GM21447 (cell line): ENCODE measurements at regions not wholly inside any gene's neighbourhood (a gene's known extent, or its start where the extent isn't known, plus 50 kb on each side); places are given as distances from the start of the nearest gene placed in this dataset.
"Not testable (repeated sequence)": the region's sequence is repeated elsewhere in the genome, so short reads cannot be mapped to it uniquely, and the experiment has no call there.

ENCODE experiments used
- ATAC-seq: cut with Tn5 transposase; IDR thresholded peaks from one replicate; pipeline ENCODE4 v1.9.1; 2021; ENCODE audit not compliant: unreplicated experiment

DNA sequence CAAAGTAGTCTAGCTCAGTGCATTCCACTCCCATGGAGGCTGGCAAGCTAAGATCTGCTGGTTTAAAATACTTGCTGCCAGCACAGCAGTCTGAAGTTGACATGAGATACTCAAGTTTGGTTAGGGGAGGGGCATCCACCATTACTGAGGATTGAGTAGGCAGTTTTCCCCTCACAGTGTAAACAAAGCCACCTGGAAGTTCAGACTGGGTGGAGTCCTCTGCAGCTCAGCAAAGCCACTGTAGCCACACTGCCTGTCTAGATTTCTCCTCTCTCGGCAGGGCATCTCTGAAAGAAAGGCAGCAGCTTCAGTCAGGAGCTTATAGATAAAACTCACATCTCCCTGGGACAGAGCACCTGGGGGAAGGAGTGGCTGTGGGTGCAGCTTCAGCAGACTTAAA, 377.4 kb upstream of the PRR20A start:
- not testable (repeated sequence) for ATAC-seq

- ATAC-seq, result no peak
Measured at GRCh38 chr13:56773148-56773547, 367.6 kb upstream of the PRR20A start.

DNA sequence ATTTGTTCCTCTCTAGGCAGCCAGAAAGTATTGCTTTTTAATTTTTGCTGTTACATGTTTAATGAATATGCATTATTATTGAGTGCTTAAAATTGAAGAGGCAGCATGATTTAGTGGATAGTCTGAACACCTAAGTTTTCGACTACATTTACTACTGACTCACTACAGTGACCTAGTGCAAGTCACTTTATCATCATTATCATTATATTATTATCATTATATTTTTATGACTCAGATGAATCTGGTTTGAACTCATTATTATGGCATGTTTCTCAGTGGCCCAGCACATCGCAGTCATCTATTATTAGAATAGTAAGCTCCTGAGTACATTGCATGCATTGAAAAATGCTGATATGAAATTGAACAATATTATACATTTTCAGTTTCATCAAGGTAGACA, 351.2 kb upstream of the PRR20A start:
- no peak for ATAC-seq

DNA sequence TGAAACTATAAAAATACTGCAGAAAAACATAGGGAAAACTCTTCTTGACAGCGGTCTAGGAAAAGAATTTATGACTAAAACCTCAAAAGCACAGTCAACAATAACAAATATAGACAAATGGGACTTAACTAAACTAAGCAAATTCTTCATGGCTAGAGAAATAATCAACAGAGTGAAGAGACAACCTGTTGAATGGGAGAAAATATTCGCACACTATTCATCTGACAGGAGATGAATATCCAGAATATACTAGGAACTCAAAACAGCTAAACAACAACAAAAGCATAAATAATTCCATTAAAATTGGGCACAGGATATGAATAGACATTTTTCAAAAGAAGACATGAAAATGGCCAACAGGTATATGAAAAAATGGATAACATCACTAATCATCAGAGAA, 303.6 kb upstream of the PRR20A start:
- no peak for ATAC-seq

DNA sequence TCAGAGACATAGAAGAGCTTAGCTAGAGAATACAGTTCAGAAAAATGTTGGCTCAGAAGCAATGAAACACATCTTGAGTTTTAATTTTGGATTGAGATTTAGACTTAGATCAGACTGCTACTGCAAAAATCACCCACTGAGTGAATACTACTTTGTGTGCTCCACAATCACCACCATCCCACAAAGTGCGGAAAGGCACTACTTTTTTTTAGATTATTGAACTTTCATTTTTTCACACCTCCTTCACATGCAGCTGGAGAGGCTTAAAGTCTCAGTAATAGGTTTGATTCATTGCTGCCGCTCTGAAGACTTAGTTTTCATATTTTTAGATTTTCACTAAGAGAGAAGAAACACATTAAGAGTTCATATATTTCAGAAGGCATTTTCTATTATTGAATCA, 289.9 kb upstream of the PRR20A start:
- ATAC-seq, result no peak

DNA sequence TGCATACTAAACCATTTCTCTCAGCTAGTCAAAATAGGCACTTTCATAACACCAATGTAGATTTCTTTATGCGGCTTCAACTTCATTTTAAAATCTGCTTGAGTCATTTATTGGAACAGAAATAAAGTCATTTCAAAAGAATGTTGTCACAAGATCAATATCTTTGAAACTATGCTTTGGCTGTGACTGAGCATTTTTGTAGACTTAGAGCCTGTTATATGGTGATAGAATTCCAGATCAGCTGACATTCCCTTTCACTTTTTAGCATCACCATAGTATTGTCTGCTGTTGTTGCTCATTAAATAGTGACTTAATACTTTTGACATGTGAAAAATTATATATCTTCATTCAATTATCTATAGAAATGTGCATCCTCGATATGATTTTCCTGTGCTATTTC, 279.2 kb upstream of the PRR20A start:
- no peak for ATAC-seq

DNA sequence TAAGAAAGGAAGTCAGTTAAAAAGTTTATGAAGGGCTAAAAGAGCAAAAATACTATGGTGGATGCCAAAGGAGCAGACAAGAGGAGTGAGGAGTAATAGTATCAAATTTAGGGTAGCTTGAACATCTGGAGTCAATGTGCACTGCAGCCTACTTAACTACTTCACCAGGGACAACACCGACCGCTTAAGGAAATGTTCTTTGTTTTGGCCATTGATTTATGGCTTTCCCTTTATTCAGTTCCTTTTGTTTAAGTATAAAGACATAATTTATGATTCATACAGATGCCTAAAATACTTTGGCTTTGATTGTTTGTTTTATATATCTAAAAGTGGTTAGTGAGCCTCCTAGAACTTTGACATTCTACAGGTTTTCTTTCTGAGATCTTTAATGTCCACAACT, 276.3 kb upstream of the PRR20A start:
- no peak for ATAC-seq

DNA sequence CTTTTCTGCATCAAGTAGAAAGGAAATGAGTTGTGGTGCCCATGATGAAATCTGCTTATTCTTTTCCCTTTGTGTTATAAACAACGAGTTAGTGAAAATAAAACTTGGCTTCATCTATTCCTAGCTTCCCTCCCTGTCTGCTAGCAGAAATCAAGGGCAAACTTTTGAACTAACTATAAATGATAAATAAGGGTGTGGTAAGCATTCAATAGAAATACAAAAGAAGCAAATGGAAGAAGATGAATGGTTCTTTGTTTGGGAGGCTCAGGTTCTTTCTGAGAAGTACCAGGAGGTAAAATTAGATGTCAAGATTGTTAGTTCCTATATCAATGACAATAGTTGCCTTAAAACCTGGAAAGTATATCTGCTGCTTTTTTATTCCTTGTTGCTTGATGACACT, 275.3 kb upstream of the PRR20A start:
- ATAC-seq, result no peak

DNA sequence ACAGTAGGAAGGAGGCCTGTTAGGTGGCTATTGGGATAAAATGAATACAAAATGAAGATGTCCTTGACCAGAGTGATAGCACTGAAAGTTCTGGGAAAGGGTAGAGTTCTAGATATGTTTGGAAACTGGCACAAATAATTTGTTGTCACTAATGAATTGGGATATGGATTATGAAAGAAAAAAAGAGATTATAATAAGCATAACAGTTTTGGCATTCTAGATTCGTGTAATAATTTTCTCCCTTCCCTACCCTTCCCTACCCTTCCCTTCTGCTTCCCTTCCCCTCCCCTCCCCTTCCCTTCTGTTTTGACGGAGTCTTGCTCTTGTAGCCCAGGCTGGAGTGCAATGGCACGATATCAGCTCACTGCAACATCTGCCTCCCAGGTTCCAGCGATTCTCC, 271.0 kb upstream of the PRR20A start:
- ATAC-seq, result no peak

DNA sequence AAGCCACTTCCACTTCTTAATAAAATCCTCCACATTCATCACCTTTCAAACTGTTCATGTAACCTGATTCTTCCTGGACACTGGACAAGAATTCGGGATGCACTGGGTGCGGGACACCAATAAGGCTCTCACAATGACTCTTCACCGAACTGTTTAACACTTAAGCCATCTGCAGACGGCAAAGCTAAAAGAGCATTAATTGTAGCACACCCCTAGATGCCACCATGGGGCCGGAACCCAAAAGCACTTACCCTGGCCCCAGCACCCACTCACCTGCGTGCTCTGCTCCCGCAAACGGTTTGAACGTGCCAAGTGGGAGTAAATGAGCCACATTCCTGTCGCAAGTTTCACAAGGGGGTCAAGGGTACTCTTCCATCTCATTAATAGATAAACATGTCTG, 254.3 kb upstream of the PRR20A start:
- ATAC-seq, result no peak

GRCh38 chr13:56888455-56888854, 252.3 kb upstream of the PRR20A start:
- no peak for ATAC-seq

DNA sequence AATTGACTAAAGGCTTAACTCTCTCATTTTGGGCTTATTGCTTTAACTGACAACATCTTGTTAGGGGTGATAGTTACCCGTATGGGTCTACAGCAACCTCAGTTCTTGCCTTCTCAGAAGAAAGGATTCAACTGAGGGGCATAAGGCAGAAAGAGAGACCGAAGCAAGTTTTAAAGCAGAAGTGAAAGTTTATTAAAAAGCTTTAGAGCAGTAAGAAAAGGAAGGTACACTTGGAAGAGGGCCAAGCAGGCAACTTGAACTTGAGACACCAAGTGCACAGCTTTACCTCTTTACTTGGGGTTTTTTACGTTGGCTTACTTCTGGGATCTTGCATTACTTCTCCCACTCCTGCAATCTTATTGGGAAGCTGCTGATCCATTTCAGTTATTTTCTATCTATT, 246.9 kb upstream of the PRR20A start:
- ATAC-seq, result no peak

DNA sequence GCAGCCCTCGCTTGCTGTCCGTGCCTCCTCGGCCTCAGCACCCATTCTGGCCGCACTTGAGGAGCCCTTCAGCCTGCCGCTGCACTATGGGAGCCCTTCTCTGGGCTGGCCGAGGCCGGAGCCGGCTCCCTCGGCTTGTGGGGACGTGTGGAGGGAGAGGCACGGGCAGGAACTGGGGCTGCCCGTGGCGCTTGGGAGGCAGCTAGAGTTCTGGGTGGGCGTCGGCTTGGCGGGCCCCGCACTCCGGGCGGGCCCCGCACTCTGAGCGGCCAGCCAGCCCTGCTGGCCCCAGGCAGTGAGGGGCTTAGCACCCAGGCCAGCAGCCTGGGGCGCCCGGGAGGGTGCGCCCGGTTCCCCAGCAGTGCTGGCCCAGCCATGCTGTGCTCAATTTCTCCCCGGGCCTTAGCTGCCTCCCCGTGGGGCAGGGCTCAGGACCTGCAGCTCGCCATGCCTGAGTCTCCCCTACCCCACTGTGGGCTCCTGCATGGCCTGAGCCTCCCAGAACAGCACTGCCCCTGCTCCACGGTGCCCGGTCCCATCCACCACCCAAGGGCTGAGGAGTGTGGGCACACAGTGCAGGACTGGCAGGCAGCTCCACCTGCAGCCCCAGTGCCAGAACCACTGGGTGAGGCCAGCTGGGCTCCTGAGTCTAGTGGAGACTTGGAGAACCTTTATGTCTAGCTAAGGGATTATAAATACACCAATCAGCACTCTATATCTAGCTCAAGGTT, 240.0 kb upstream of the PRR20A start:
- no peak for ATAC-seq

GRCh38 chr13:56902276-56902675, 238.4 kb upstream of the PRR20A start:
- ATAC-seq, result no peak

DNA sequence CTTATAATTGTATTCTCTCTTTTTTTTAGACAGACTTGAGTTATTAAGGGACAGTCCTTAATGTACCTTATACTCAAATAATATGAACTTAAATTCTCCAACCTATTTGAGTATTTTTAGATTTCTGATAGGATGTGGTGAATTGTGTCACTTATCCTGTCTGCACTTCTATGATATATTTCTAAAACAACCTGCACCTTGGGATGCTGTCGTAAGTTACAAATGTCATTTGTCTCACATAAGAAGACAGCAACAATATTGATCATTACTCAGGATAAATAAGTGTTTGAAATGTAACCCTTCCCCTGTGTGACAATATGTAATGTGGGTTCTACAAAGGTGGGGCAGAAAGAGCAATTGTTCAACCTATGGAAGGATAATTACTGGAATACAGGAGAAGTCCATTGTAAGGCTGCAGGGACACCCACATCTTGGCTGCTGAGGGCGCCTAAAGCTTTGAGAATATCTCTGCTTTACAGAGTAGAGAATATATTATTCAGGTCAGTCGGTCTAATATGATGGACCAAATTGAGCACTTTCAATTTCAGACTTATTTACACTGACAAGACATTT, 236.9 kb upstream of the PRR20A start:
- no peak for ATAC-seq

DNA sequence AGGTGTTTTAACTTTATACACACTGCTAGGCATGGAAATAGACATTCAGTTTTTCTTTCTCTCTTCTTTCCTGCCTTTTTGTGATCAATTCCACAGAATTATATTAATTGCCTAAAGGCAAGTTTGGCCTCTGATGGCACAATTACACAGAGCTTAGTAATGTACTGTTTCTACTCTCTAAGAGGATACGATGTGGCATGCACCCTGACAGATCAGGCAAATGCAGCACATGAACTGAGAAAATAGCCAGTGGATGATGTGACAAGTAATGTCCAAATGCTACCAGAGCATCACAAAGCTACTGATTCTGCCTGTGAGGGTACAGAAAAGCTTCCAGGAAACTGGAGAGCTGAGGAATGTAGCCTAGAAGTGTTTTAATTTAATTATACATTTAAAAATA, 233.8 kb upstream of the PRR20A start:
- no peak for ATAC-seq

- ATAC-seq, result no peak
Measured at GRCh38 chr13:56907766-56908165, 233.0 kb upstream of the PRR20A start.

DNA sequence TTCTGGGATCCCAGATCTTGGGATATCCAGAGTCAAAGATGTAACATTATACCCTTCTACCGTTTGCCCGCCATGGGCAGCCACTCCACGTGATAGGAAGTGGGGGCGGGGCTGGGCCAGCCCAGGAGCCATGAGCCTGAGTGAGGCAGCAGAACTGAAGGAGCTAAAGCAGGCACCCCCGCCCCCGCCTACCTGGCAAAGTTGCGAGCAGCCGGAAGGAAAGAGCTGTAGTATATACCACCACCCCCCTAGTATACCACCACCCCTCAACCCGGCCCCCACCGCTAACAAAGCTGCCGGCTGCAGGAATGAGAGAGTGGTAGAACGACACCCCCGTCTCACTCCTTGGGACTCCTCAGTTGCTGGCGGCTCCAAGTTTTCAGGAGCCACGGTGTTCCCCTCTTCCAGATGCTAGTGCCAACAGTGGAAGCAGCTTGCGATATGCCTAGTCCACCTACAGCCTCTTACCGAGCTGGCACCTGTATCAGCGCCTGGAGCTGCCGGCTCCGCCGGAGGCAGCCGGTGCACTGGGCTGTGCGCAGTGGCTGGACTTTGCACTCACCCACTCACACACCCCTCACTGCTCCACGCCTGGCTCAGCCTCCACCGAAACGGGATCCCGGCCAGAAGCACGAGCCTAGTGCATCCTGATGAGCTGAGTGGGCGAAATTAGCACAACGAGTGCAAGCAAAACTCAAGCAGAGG, 230.7 kb upstream of the PRR20A start:
- ATAC-seq, result no peak

DNA sequence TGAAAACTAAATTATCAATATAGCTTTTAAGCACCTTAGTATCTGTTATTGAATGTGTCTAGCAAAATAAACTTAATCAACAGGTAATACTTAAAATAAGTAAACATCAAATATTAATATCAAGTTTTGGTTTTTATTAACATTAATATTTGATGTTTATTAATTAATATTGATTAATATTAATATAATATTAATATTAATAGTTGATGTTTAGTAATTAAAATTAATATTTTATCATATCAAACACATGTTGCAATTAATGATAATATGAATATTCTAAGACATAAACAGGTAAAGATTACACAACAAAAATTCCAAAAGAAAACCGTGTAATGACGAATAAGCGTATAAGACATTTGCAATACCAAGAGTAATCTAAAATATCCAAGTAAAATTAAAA, 222.8 kb upstream of the PRR20A start:
- no peak for ATAC-seq

- ATAC-seq, result no peak
Measured at GRCh38 chr13:56923626-56924140, 217.0 kb upstream of the PRR20A start.

DNA sequence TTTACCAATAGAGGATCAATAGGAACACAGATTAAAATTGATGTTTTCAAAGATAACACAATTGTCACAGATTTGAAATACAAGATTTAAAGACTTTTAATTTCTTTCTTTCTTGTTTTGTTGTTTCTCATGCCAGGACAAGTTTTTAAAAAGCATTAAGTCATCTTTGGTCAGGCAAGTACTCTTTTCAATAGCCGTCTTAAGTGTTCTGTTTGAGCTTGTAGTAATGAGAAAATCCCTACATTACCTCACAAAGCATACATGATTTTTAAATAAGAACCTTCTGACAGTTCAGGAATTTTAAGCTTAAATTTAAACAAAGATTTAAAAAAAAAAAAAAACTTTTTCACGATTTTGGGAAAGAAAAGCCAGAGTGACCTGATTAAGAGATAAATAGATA, 216.3 kb upstream of the PRR20A start:
- ATAC-seq, result no peak

DNA sequence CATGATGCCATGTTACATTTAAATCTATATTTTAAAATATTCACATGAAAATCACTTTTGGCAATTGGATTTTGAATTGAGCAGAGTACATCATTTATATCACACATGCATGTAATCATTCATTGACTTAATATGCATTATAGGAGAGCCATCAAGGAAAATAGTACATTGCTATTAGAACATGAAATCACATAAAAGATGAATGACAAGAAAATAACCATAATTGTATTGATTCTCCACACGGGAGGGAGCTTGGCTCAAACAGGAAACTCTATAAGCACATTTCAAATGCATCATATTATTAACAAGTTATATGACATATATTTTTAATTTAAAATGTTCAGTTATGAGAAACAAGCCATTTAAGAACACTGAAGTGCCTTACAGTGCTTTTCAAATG, 208.6 kb upstream of the PRR20A start:
- ATAC-seq, result no peak
